HCT116 (cell line): ENCODE measurements at regions not wholly inside any gene's neighbourhood (a gene's known extent, or its start where the extent isn't known, plus 50 kb on each side); places are given as distances from the start of the nearest gene placed in this dataset.

Experiments
- ATAC-seq: fragments of 200-7000 bp; cut with Tn5 transposase; 2 replicates; pipeline ENCODE4 v1.9.1; 2020; ENCODE audit warnings: mild to moderate bottlenecking, moderate library complexity
- BruUV-seq: library from RNA; stranded (reverse); fragments of 400-500 nt; replicated peaks from 2 replicates; lab custom pipeline; 2021; lab: Mats Ljungman, UMichigan
- CTCF ChIA-PET: fragments of 300-600 bp; sonication (Branson Sonifier 250); formaldehyde crosslinking; loops from one replicate; lab custom pipeline; 2021; ENCODE audit warnings: antibody characterized with exemption; lab: Charles Lee
- POLR2A ChIA-PET: fragments of 300-600, 350-600 bp; sonication (Branson Sonifier 250); formaldehyde crosslinking; loops from one replicate; lab custom pipeline; 2021; ENCODE audit warnings: antibody characterized with exemption; lab: Charles Lee
- RAD21 ChIA-PET, 2 experiments: fragments of 300-600 bp; sonication (Branson Sonifier 250); formaldehyde crosslinking; loops; one replicate each; lab custom pipeline; 2023; ENCODE audit warnings: low total read pairs in 2 of 2; ENCODE audit not compliant: uncharacterized antibody in 2 of 2, unreplicated experiment in 2 of 2, low non-redundant PET in 1 of 2; lab: Charles Lee
- DNase-seq: peaks from one replicate; pipeline ENCODE4 v3.0.0-alpha.2; 2010; ENCODE audit warnings: low read depth, low spot score
- H2AFZ ChIP-seq: fragments of 200-600 bp; shearing (Covaris generic), sonication (generic); 2 replicates; pipeline ENCODE4 v1.6.1; 2017; ENCODE audit warnings: low read depth, mixed run types, mixed read lengths, antibody characterized with exemption, low read length; ENCODE audit not compliant: poor library complexity, severe bottlenecking
- H3K27ac ChIP-seq: 2 replicates; pipeline ENCODE4 v1.5.1; 2012; ENCODE audit warnings: low read depth, low read length
- H3K27me3 ChIP-seq: fragments of 200-600 bp; sonication (generic); 2 replicates; pipeline ENCODE4 v1.6.1; 2016; ENCODE audit warnings: mixed run types, low read length, mixed read lengths; ENCODE audit not compliant: insufficient read depth
- H3K36me3 ChIP-seq, 2 experiments: fragments of 200-500 bp in 1 of 2; fragments of 200-600 bp in 1 of 2; sonication (Bioruptor generic) in 1 of 2; sonication (generic) in 1 of 2; 2 replicates each; pipeline versions ENCODE4 v1.5.1 to v1.6.1; 2014 to 2016; ENCODE audit warnings: low read length in 2 of 2, inconsistent platforms in 1 of 2, mixed read lengths in 1 of 2, mixed run types in 1 of 2; ENCODE audit not compliant: insufficient read depth in 2 of 2, control insufficient read depth in 1 of 2
- H3K4me1 ChIP-seq, 2 experiments: fragments of 200-600 bp in 1 of 2; sonication (generic) in 1 of 2; 2 replicates each; pipeline versions ENCODE4 v1.5.1 to v1.6.1; 2012 to 2017; ENCODE audit warnings: low read length in 2 of 2, inconsistent platforms in 1 of 2, mild to moderate bottlenecking in 1 of 2, mixed read lengths in 1 of 2, mixed run types in 1 of 2, moderate library complexity in 1 of 2; ENCODE audit not compliant: insufficient read depth in 2 of 2, control insufficient read depth in 1 of 2
- H3K4me2 ChIP-seq: fragments of 200-600 bp; sonication (generic); 2 replicates; pipeline ENCODE4 v1.6.1; 2017; ENCODE audit warnings: mixed run types, low read length, mixed read lengths
- H3K4me3 ChIP-seq, 2 experiments: fragments of 200-600 bp in 1 of 2; sonication (generic) in 1 of 2; replicated peaks in 1 of 2; 2 replicates each; pipeline ENCODE4 v1.5.1; 2011 to 2016; ENCODE audit warnings: low read length in 2 of 2, control low read depth in 1 of 2, low read depth in 1 of 2, mild to moderate bottlenecking in 1 of 2, mixed read lengths in 1 of 2, mixed run types in 1 of 2
- H3K79me2 ChIP-seq: fragments of 200-600 bp; sonication (generic); 2 replicates; pipeline ENCODE4 v1.6.1; 2017; ENCODE audit warnings: mild to moderate bottlenecking, mixed run types, low read length, moderate library complexity, mixed read lengths; ENCODE audit not compliant: insufficient read depth
- H3K9ac ChIP-seq: fragments of 200-600 bp; sonication (generic); 2 replicates; pipeline ENCODE4 v1.6.1; 2016; ENCODE audit warnings: low read length, mixed read lengths
- H3K9me2 ChIP-seq: fragments of 200-600 bp; sonication (generic), shearing (Covaris generic); 2 replicates; pipeline ENCODE4 v1.6.1; 2017; ENCODE audit warnings: mixed run types, mild to moderate bottlenecking, moderate library complexity; ENCODE audit not compliant: insufficient read depth
- H3K9me3 ChIP-seq, 2 experiments: fragments of 200-500 bp in 1 of 2; fragments of 200-600 bp in 1 of 2; sonication (Bioruptor generic) in 1 of 2; sonication (generic) in 1 of 2; 2 replicates each; pipeline ENCODE4 v1.6.1; 2014 to 2017; ENCODE audit warnings: low read length in 2 of 2, mixed read lengths in 2 of 2, inconsistent platforms in 1 of 2, low read depth in 1 of 2, mild to moderate bottlenecking in 1 of 2, mixed run types in 1 of 2, moderate library complexity in 1 of 2; ENCODE audit not compliant: control insufficient read depth in 1 of 2, insufficient read depth in 1 of 2
- H4K20me1 ChIP-seq: fragments of 200-600 bp; sonication (generic), shearing (Covaris generic); 2 replicates; pipeline ENCODE4 v1.6.1; 2017; ENCODE audit warnings: mixed run types, mild to moderate bottlenecking, moderate library complexity; ENCODE audit not compliant: insufficient read depth
- CBX3 ChIP-seq: IDR thresholded peaks from 2 replicates; pipeline ENCODE4 v1.6.1; 2012; ENCODE audit warnings: low read depth
- EZH2 ChIP-seq: fragments of 200-600 bp; sonication (generic); IDR thresholded peaks from 2 replicates; pipeline ENCODE4 v1.6.1; 2017; ENCODE audit warnings: antibody characterized with exemption, mixed run types
- EZH2phosphoT487 ChIP-seq: fragments of 200-600 bp; IDR thresholded peaks from 2 replicates; pipeline ENCODE4 v1.6.1; 2018; ENCODE audit warnings: antibody characterized with exemption, borderline replicate concordance
- JUND ChIP-seq: IDR thresholded peaks from 2 replicates; pipeline ENCODE4 v1.6.1; 2012
- MAX ChIP-seq: IDR thresholded peaks from 2 replicates; pipeline ENCODE4 v1.6.1; 2012
- POLR2A ChIP-seq: IDR thresholded peaks from 2 replicates; pipeline ENCODE4 v1.7.0; 2011; ENCODE audit warnings: borderline replicate concordance; ENCODE audit not compliant: insufficient read depth, insufficient read length; ENCODE audit errors: extremely low read depth
- POLR2AphosphoS5 ChIP-seq: IDR thresholded peaks from 2 replicates; pipeline ENCODE4 v1.6.1; 2011; ENCODE audit warnings: mild to moderate bottlenecking, low read depth, low read length, moderate library complexity
- RAD21 ChIP-seq: IDR thresholded peaks from 2 replicates; pipeline ENCODE4 v1.6.1; 2012; ENCODE audit warnings: low read depth, mild to moderate bottlenecking
- REST ChIP-seq: IDR thresholded peaks from 2 replicates; pipeline ENCODE4 v1.6.1; 2012; ENCODE audit warnings: low read depth
- SP1 ChIP-seq: IDR thresholded peaks from 2 replicates; pipeline ENCODE4 v1.6.1; 2012; ENCODE audit warnings: low read depth
- TCF7L2 ChIP-seq: IDR thresholded peaks from 2 replicates; pipeline ENCODE4 v1.7.0; 2011; ENCODE audit warnings: borderline replicate concordance, inconsistent platforms; ENCODE audit not compliant: insufficient read depth, insufficient read length; ENCODE audit errors: extremely low read depth
- YY1 ChIP-seq: IDR thresholded peaks from 2 replicates; pipeline ENCODE4 v1.6.1; 2011; ENCODE audit warnings: low read length, low read depth, moderate library complexity, mild to moderate bottlenecking; ENCODE audit not compliant: insufficient replicate concordance; ENCODE audit errors: extremely low read depth
- intact Hi-C: fragments of 100-400 bp; cut with micrococcal nuclease; formaldehyde crosslinking; loops from 2 replicates; pipeline ENCODE4 v1.10.0; 2022
- TF ChIP-seq, protein P1 (sequence below), 3 experiments: fragments of 200-600 bp in 1 of 3; sonication (generic) in 1 of 3; IDR thresholded peaks in 2 of 3; conservative IDR thresholded peaks in 1 of 3; 2 replicates each; pipeline ENCODE4 v1.5.1; 2012 to 2017; ENCODE audit warnings: low read depth in 2 of 3, low read length in 2 of 3, antibody characterized with exemption in 1 of 3, borderline replicate concordance in 1 of 3, control low read depth in 1 of 3, mild to moderate bottlenecking in 1 of 3, mixed read lengths in 1 of 3, mixed run types in 1 of 3, moderate library complexity in 1 of 3; ENCODE audit not compliant: insufficient read depth in 1 of 3

DNA sequence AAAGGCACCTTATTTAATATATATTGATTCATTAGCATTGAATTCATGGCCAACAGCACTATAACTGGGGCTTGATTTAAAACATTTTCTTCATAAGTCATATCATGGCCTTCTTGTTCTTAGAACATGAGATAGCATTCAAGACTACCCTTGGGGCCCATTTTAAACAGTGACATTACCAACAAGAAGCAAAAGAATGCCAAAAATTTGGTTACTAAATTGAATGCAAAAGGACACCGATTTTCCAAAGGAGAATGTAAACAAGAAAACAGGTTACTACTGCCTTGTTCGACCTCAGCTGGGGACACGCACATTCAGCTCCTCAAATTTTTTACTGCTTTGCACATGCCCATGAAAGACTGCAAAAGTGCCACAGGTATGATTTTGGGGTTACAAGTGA is 219.4 kb upstream of the TLE4 start:
- intact Hi-C loops = no loop called here
- RAD21 ChIA-PET = no interaction called here
- no TSS peak for BruUV-seq
- Histone ChIP-seq H3K27ac (no peak overlapping the region), H3K27me3 (no peaks in the 10 kb centered on the region), H3K9me2 (no peaks in the 10 kb centered on the region), H3K4me1 (no peaks in the 10 kb centered on the region), H3K4me3 (no peak overlapping the region), H3K4me2 (no peak overlapping the region), H3K36me3 (no peaks in the 10 kb centered on the region), H2AFZ (no peak overlapping the region), H3K9ac (no peak overlapping the region), H4K20me1 (no peaks in the 10 kb centered on the region), H3K9me3 (peaks cover 0 to 3% of the 10 kb centered on the region in 2 experiments; a peak in 1 of 4 replicates), H3K79me2 (no peaks in the 10 kb centered on the region)
- TF ChIP-seq CBX3 = no peak
- no peak for TF ChIP-seq RAD21
- TF ChIP-seq TCF7L2 = no peak
- no peak for TF ChIP-seq JUND
- TF ChIP-seq EZH2phosphoT487 = no peak
- TF ChIP-seq REST = no peak
- TF ChIP-seq POLR2AphosphoS5 = no peak
- TF ChIP-seq, protein P1, sequence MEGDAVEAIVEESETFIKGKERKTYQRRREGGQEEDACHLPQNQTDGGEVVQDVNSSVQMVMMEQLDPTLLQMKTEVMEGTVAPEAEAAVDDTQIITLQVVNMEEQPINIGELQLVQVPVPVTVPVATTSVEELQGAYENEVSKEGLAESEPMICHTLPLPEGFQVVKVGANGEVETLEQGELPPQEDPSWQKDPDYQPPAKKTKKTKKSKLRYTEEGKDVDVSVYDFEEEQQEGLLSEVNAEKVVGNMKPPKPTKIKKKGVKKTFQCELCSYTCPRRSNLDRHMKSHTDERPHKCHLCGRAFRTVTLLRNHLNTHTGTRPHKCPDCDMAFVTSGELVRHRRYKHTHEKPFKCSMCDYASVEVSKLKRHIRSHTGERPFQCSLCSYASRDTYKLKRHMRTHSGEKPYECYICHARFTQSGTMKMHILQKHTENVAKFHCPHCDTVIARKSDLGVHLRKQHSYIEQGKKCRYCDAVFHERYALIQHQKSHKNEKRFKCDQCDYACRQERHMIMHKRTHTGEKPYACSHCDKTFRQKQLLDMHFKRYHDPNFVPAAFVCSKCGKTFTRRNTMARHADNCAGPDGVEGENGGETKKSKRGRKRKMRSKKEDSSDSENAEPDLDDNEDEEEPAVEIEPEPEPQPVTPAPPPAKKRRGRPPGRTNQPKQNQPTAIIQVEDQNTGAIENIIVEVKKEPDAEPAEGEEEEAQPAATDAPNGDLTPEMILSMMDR (IDR thresholded peaks at IDR 0.05 in 2 of 3, conservative IDR thresholded peaks at IDR 0.05 in 1 of 3; ENCODE audit: borderline replicate concordance in 1 of 3, insufficient read depth in 1 of 3, low read depth in 2 of 3, low read length in 2 of 3) = no peak
- no peak for TF ChIP-seq MAX
- no peak for TF ChIP-seq YY1
- TF ChIP-seq SP1 = no peak
- TF ChIP-seq EZH2 = no peak
- TF ChIP-seq POLR2A = no peak
- DNase-seq (no peak), ATAC-seq (no peak)
- POLR2A ChIA-PET = no interaction called here
- CTCF ChIA-PET = no interaction called here
